Transverse colon (tissue), 3 donors: ENCODE measurements at regions not wholly inside any gene's neighbourhood (a gene's known extent, or its start where the extent isn't known, plus 50 kb on each side); places are given as distances from the start of the nearest gene placed in this dataset.

Experiments used
- POLR2A ChIP-seq: fragments of 450-650 bp; IDR thresholded peaks from one replicate; pipeline ENCODE4 v1.6.1; 2016; ENCODE audit warnings: antibody characterized with exemption, mild to moderate bottlenecking, moderate library complexity
- TF ChIP-seq, protein P1 (sequence below), 5 experiments: fragments of 200-600 bp in 3 of 5; fragments of 450-650 bp in 2 of 5; sonication (generic) in 3 of 5; IDR thresholded peaks; 1 replicate in 2 of 5; 2 replicates in 3 of 5; pipeline ENCODE4 v1.5.1; 2016 to 2017; ENCODE audit warnings: antibody characterized with exemption in 5 of 5, inconsistent platforms in 3 of 5, mild to moderate bottlenecking in 2 of 5, moderate library complexity in 1 of 5

DNA sequence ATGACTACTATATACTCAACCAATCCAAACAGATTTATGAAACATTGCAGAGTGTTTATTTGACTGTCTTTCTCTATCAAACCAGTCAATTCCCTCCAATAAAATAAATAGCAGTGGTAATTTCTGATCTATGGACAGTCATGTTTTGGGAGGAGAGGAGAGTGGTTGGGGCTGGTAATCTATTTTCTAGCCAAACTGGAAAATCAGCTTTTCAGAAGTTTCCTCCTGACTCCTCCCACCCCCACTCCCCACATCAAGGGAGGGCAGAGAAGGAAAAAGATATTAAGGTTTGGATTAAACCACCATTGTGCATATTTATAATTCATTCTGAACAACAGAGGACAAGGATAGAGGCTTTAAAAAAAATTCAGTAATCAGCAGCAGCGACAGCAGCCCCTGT, 69.4 kb upstream of the SOX13 start:
- TF ChIP-seq, protein P1, sequence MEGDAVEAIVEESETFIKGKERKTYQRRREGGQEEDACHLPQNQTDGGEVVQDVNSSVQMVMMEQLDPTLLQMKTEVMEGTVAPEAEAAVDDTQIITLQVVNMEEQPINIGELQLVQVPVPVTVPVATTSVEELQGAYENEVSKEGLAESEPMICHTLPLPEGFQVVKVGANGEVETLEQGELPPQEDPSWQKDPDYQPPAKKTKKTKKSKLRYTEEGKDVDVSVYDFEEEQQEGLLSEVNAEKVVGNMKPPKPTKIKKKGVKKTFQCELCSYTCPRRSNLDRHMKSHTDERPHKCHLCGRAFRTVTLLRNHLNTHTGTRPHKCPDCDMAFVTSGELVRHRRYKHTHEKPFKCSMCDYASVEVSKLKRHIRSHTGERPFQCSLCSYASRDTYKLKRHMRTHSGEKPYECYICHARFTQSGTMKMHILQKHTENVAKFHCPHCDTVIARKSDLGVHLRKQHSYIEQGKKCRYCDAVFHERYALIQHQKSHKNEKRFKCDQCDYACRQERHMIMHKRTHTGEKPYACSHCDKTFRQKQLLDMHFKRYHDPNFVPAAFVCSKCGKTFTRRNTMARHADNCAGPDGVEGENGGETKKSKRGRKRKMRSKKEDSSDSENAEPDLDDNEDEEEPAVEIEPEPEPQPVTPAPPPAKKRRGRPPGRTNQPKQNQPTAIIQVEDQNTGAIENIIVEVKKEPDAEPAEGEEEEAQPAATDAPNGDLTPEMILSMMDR (IDR thresholded peaks at IDR 0.05), result no peak
- no peak for TF ChIP-seq POLR2A
